Neural cell (in vitro differentiated cells): ENCODE measurements at regions not wholly inside any gene's neighbourhood (a gene's known extent, or its start where the extent isn't known, plus 50 kb on each side); places are given as distances from the start of the nearest gene placed in this dataset.

Experiments used
- H2AFZ ChIP-seq: fragments of 200-600, 300-800 bp; sonication (generic), shearing (Covaris generic); 2 replicates; pipeline ENCODE4 v1.6.0; 2014; ENCODE audit warnings: low read depth, mild to moderate bottlenecking, antibody characterized with exemption, low read length, moderate library complexity
- H3F3A ChIP-seq: fragments of 200-600 bp; shearing (Covaris generic); 2 replicates; pipeline ENCODE4 v1.6.1; 2016; ENCODE audit warnings: mild to moderate bottlenecking, moderate library complexity, mixed read lengths, antibody characterized with exemption, low read length; ENCODE audit not compliant: insufficient read depth, poor library complexity, severe bottlenecking
- H3K27ac ChIP-seq: fragments of 200-600, 300-800 bp; sonication (generic), shearing (Covaris generic); 2 replicates; pipeline ENCODE4 v1.5.1; 2014; ENCODE audit warnings: mild to moderate bottlenecking, low read length, moderate library complexity
- H3K27me3 ChIP-seq: fragments of 300-800, 200-600 bp; sonication (generic), shearing (Covaris generic); 2 replicates; pipeline ENCODE4 v1.6.0; 2014; ENCODE audit warnings: mild to moderate bottlenecking, low read depth, low read length, moderate library complexity; ENCODE audit not compliant: insufficient read depth
- H3K36me3 ChIP-seq: fragments of 300-800, 200-600 bp; sonication (generic), shearing (Covaris generic); 2 replicates; pipeline ENCODE4 v1.5.1; 2014; ENCODE audit warnings: mild to moderate bottlenecking, antibody characterized with exemption, low read length, moderate library complexity; ENCODE audit not compliant: insufficient read depth
- H3K4me2 ChIP-seq: fragments of 300-800, 200-600 bp; sonication (generic), shearing (Covaris generic); 2 replicates; pipeline ENCODE4 v1.6.0; 2014; ENCODE audit warnings: mild to moderate bottlenecking, low read length
- H3K4me3 ChIP-seq: fragments of 300-800, 200-600 bp; sonication (generic), shearing (Covaris generic); 2 replicates; pipeline ENCODE4 v1.5.1; 2014; ENCODE audit warnings: mild to moderate bottlenecking, low read length, moderate library complexity
- H3K79me2 ChIP-seq: fragments of 200-600 bp; shearing (Covaris generic); replicated peaks from 2 replicates; pipeline ENCODE4 v1.6.0; 2014; ENCODE audit warnings: mild to moderate bottlenecking, low read length, moderate library complexity; ENCODE audit not compliant: insufficient read depth
- H3K9ac ChIP-seq: fragments of 300-800, 200-600 bp; sonication (generic), shearing (Covaris generic); 2 replicates; pipeline ENCODE4 v1.6.1; 2016; ENCODE audit warnings: mild to moderate bottlenecking, low read length, mixed read lengths
- H3K9me2 ChIP-seq: fragments of 200-600 bp; shearing (Covaris generic); 2 replicates; pipeline ENCODE4 v1.6.1; 2016; ENCODE audit warnings: mild to moderate bottlenecking, low read length, mixed read lengths; ENCODE audit not compliant: insufficient read depth
- H3K9me3 ChIP-seq: fragments of 200-600, 300-800 bp; sonication (generic), shearing (Covaris generic); 2 replicates; pipeline ENCODE4 v1.6.1; 2016; ENCODE audit warnings: mild to moderate bottlenecking, mixed run types, low read length, moderate library complexity, mixed read lengths
- H4K20me1 ChIP-seq: fragments of 200-600 bp; shearing (Covaris generic); 2 replicates; pipeline ENCODE4 v1.6.1; 2016; ENCODE audit warnings: mild to moderate bottlenecking, mixed run types; ENCODE audit not compliant: insufficient read depth
- CTCF ChIP-seq: fragments of 450-650 bp; IDR thresholded peaks from 2 replicates; pipeline ENCODE4 v1.5.1; 2014; ENCODE audit warnings: antibody characterized with exemption, mild to moderate bottlenecking, moderate library complexity; ENCODE audit not compliant: poor library complexity, severe bottlenecking
- EP300 ChIP-seq: fragments of 450-650 bp; conservative IDR thresholded peaks from 2 replicates; pipeline ENCODE4 v1.6.1; 2014; ENCODE audit warnings: antibody characterized with exemption, mild to moderate bottlenecking, moderate library complexity; ENCODE audit not compliant: poor library complexity, severe bottlenecking
- EZH2 ChIP-seq: fragments of 200-600, 300-800 bp; shearing (Covaris generic), sonication (generic); IDR thresholded peaks from 2 replicates; pipeline ENCODE4 v1.6.1; 2014; ENCODE audit warnings: antibody characterized with exemption, low read length, borderline replicate concordance, mild to moderate bottlenecking; ENCODE audit not compliant: insufficient read depth, poor library complexity, severe bottlenecking
- MXI1 ChIP-seq: fragments of 450-650 bp; conservative IDR thresholded peaks from 2 replicates; pipeline ENCODE4 v1.6.1; 2014; ENCODE audit warnings: antibody characterized with exemption, mild to moderate bottlenecking; ENCODE audit not compliant: poor library complexity, severe bottlenecking
- POLR2AphosphoS5 ChIP-seq: IDR thresholded peaks from 2 replicates; pipeline ENCODE4 v1.6.1; 2012
- RAD21 ChIP-seq: fragments of 450-650 bp; conservative IDR thresholded peaks from 2 replicates; pipeline ENCODE4 v1.6.1; 2014; ENCODE audit warnings: antibody characterized with exemption, mild to moderate bottlenecking, moderate library complexity
- REST ChIP-seq: IDR thresholded peaks from 2 replicates; pipeline ENCODE4 v1.6.1; 2012; ENCODE audit warnings: borderline replicate concordance
- SMC3 ChIP-seq: fragments of 450-650 bp; conservative IDR thresholded peaks from 2 replicates; pipeline ENCODE4 v1.6.1; 2014; ENCODE audit warnings: antibody characterized with exemption, mild to moderate bottlenecking, moderate library complexity; ENCODE audit not compliant: poor library complexity
- TAF1 ChIP-seq: IDR thresholded peaks from 2 replicates; pipeline ENCODE4 v1.6.1; 2012; ENCODE audit warnings: low read depth

- Histone ChIP-seq H3K9ac (no peak overlapping the region), H3K27ac (no peak overlapping the region), H3F3A (no peaks in the 10 kb centered on the region), H2AFZ (no peak overlapping the region), H3K36me3 (no peaks in the 10 kb centered on the region), H3K9me3 (no peaks in the 10 kb centered on the region), H4K20me1 (no peaks in the 10 kb centered on the region), H3K4me2 (no peak overlapping the region), H3K27me3 (peaks cover 12% of the 10 kb centered on the region), H3K9me2 (no peaks in the 10 kb centered on the region), H3K79me2 (no peaks in the 10 kb centered on the region), H3K4me3 (no peak overlapping the region)
- TF ChIP-seq CTCF (no peak), RAD21 (no peak), EP300 (no peak), MXI1 (no peak), SMC3 (no peak), REST (no peak), POLR2AphosphoS5 (no peak), TAF1 (no peak), EZH2 (no peak)
Measured at GRCh38 chr6:27759930-27760329, 152.3 kb downstream of the OR2B2 start.

GRCh38 chr6:27758491-27758890, 153.7 kb downstream of the OR2B2 start:
- Histone ChIP-seq H2AFZ (no peak overlapping the region), H3K27me3 (peaks cover 12% of the 10 kb centered on the region), H3K36me3 (no peaks in the 10 kb centered on the region)

More at GRCh38 chr6:27758491-27758890, 153.7 kb downstream of the OR2B2 start:
- Histone ChIP-seq H3K9me2 (no peaks in the 10 kb centered on the region), H3K9ac (no peak overlapping the region), H3K79me2 (no peaks in the 10 kb centered on the region), H3F3A (no peaks in the 10 kb centered on the region), H4K20me1 (no peaks in the 10 kb centered on the region), H3K4me3 (no peak overlapping the region), H3K9me3 (no peaks in the 10 kb centered on the region), H3K27ac (no peak overlapping the region), H3K4me2 (no peak overlapping the region)
- TF ChIP-seq CTCF (no peak), EP300 (no peak), RAD21 (no peak), EZH2 (no peak), REST (no peak), SMC3 (no peak), POLR2AphosphoS5 (no peak), MXI1 (no peak), TAF1 (no peak)
